Coronary artery (tissue), 2 donors: ENCODE measurements at regions not wholly inside any gene's neighbourhood (a gene's known extent, or its start where the extent isn't known, plus 50 kb on each side); places are given as distances from the start of the nearest gene placed in this dataset.
"Not testable (repeated sequence)": the region's sequence is repeated elsewhere in the genome, so short reads cannot be mapped to it uniquely, and the experiment has no call there.

Experiments used
- DNase-seq: peaks from one replicate; pipeline ENCODE4 v3.0.0-alpha.2; 2017; ENCODE audit warnings: low spot score
- H3K27ac ChIP-seq, 2 donors: fragments of 200-600 bp; sonication (generic); one replicate each; pipeline ENCODE4 v1.5.1; 2016 to 2019
- H3K4me3 ChIP-seq: fragments of 200-600 bp; sonication (generic); 2 replicates; pipeline ENCODE4 v1.5.1; 2016; ENCODE audit warnings: mild to moderate bottlenecking, moderate library complexity
- CTCF ChIP-seq: fragments of 200-600 bp; sonication (generic); IDR thresholded peaks from one replicate; pipeline ENCODE4 v1.5.1; 2019; ENCODE audit warnings: antibody characterized with exemption

GRCh38 chr3:908839-909238, 184.0 kb upstream of the CNTN6 start:
- no peak overlapping the region for H3K27ac ChIP-seq
- DNase-seq: no peak
- no peak for TF ChIP-seq CTCF
- no peak overlapping the region for H3K4me3 ChIP-seq

- not testable (repeated sequence) for DNase-seq
These were observed 180.1 kb upstream of the CNTN6 start for GRCh38 chr3:912717-913116.

GRCh38 chr3:923161-923910, 169.5 kb upstream of the CNTN6 start:
- Histone ChIP-seq H3K4me3 (no peak overlapping the region), H3K27ac (no peak overlapping the region)
- TF ChIP-seq CTCF: no peak
- DNase-seq: no peak

More at GRCh38 chr3:912717-913116, 180.1 kb upstream of the CNTN6 start:
- H3K27ac ChIP-seq, H3K4me3 ChIP-seq: not testable (repeated sequence)

- no peak for DNase-seq
- no peak for TF ChIP-seq CTCF
- H3K4me3 ChIP-seq: no peak overlapping the region
- no peak overlapping the region for H3K27ac ChIP-seq
These were observed 162.0 kb upstream of the CNTN6 start for GRCh38 chr3:930866-931265.

- TF ChIP-seq CTCF: no peak
- H3K27ac ChIP-seq: no peak overlapping the region
- H3K4me3 ChIP-seq: no peak overlapping the region
- DNase-seq: no peak
These were observed 159.5 kb upstream of the CNTN6 start for GRCh38 chr3:933326-933725.

- no peak for DNase-seq
- TF ChIP-seq CTCF: no peak
- Histone ChIP-seq H3K27ac (no peak overlapping the region), H3K4me3 (no peak overlapping the region)
These were observed 148.0 kb upstream of the CNTN6 start for GRCh38 chr3:944786-945185.

- TF ChIP-seq CTCF: no peak
- H3K27ac ChIP-seq: no peak overlapping the region
- no peak for DNase-seq
- no peak overlapping the region for H3K4me3 ChIP-seq
These were observed 147.1 kb upstream of the CNTN6 start for GRCh38 chr3:945738-946137.
